ENCODE measurements at regions not wholly inside any gene's neighbourhood (a gene's known extent, or its start where the extent isn't known, plus 50 kb on each side); places are given as distances from the start of the nearest gene placed in this dataset.

DNA sequence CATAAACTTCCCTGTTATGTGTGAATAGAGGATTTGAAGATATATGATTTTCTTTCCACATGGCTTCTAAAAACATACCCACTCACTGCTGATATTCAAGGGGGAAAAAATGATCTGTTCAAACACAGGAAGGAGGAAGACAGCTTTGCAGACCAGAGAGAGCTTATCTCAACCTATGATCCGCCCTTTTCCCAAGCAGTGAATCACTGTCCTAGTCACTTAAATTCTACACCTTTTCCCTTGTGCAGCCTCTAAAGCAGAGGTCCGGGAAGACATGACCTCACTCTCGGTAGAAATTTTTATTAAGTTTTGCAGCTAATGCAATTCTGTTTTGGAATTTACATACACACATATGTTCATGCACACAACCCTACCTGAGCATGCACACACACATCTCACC is 197.2 kb downstream of the DIRAS2 start:
- DNase-seq (ENCODE audit: low read depth, low spot score) = no peak

DNA sequence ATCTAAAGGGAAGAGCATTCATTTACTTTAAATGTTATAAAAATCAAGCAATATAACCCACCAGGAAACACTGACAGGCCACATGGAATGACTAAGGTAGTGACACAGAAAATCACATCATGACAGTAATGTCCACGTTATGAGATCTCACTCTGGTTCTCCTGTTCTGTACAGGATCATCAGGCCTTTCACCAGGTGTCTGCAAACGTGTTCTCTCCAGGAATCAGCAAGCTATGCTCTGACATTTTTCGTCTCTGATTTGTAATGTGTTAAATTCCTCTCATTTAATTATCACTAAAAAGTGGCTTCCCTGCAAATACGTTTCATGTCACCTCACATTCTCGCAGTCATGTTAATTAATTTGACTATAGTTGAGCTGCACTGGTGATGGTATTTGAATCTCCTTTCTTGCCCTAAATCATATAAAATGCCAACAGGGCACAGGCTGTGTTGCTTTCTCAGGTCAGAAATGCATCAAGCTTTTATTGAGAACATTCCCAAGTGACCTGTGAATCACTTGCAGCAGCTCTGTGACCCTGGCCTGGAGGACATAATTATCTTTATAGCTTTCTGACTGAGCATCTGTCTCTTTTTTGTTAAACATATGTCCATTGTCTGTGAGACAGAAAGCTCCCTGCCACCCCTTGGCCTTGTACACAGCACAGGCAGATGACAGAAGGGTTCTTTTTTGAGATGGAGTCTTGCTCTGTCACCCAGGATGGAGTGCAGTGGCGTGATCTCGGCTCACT is 196.2 kb downstream of the DIRAS2 start:
- DNase-seq (ENCODE audit: low read depth, low spot score) = no peak

DNA sequence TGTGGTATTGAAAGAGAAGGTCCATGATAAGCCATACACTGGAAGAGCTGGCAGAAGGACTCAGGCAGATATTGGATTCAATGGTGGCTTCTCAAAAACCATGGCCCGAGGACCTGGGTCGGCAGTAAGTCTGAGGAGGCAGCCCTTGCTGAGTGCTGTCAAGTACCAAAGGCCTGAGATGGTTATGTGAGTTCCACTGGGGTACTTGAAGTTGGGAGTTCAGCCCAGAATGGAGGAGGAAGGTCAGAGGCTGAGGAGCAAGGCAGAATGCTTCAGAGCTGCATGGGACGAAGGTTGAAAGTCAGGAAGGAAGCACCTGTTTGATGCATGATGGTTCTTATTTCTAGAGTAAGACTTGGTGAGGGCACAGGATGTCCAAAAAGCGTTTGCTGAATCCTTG is 194.9 kb downstream of the DIRAS2 start:
- no peak for DNase-seq (ENCODE audit: low read depth, low spot score)

DNA sequence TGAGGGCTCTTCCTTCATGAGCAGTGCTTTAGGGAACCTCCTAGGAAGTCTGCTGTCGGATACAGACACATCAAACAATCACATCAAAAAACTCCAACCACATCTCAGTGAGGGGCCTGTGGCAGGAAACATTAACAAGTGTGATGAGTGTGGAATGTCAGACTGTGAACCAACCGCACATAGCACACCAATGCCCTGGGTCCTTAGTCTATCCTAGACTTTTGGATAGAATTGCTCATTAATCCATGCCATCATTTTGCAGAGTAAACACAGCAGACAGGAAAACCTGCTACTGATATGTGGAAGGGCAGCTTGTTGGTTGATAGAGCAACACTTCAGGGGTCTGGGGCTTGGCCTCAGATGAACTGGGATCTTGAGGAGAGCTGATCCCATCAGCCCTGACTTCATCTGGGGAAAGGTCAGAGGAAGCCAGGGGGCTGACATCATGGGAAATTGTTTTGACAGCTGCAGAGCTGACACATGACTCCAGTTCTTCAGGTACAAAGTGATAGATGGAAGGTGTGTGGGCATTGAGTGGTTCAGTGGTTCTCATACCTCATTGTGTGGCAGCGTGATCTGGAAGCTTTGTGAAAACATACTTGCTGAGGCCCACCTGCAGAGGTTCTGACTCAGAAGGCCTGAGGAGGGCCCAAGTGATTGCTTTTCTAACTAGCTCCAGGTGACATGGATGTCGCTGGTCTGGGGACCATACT is 193.3 kb downstream of the DIRAS2 start:
- no peak for DNase-seq (ENCODE audit: low read depth, low spot score)

DNA sequence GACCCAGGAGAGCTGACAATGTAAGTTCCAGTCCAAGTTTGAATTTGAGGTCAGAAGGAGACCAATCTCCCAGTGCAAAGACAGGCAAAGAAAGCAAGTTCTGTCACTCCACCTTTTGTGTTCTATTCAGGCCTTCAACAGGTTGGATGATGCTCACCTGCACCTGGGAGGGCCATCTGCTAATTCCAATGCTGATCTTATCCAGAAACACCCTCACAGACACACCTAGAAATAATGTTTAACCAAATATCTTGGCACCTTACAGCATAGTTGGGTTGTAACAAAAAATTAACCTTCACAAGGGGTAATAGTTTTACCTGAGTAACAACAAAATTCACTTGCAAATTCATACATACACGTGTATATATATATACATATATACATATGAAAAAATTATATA is 190.8 kb downstream of the DIRAS2 start:
- DNase-seq (ENCODE audit: low read depth, low spot score) = no peak

DNA sequence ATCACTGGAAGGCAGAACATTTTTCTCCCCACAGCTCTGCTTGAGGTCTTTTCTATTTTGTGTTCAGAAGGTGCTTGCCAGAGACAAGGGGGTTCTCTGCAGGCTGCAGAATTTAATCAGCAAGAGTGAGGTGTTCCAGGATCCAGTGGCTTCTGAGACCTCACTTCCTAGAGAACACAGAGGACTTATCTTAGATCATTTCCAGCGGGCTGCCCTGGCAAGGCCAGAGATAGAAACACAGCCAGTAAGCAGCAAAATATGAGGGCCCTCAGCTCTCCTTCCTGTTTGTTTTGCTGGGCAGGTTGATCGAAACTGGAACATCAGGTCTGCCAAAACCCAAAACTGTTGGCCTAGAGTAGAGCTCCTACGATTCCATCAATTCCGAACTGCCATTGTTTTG is 187.3 kb downstream of the DIRAS2 start:
- no peak for DNase-seq (ENCODE audit: low read depth, low spot score)

DNA sequence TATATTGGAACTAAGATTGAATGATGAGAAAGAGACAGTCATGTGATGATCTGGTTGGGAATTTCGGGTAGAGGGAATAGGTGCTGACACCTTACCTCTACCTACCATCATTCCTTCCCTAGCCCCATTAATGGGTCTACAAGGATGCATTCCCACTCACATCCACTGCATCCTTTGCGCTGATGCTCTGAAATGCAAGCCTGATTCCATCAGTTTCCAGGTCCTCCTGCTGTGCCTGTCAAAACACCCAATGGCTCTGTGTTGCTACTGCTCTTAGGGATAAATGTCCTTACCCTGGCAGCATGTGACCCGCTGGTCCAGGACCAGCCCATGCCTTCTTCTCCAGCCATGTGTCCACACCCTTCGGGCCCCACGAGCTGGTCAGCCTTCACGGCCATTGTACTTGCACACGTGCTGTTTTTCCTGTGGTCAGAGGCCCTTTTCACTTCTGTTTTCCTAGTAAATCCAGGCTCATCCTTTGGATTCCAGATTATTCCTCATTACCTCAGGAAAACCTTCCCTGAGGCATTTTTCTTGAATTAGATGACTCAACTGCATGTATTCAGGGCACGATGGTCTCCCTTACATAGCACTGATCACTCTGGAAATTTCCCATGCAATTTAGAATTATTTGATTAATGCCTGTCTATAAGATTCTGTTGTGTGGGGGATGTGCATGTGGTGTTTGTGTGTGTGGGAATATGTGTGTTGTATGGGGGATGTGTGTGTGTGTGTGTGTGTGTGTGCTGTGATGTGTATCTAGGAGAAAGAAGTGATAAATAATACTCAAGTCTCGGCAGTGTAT is 185.0 kb downstream of the DIRAS2 start:
- DNase-seq (ENCODE audit: low read depth, low spot score) = no peak

DNA sequence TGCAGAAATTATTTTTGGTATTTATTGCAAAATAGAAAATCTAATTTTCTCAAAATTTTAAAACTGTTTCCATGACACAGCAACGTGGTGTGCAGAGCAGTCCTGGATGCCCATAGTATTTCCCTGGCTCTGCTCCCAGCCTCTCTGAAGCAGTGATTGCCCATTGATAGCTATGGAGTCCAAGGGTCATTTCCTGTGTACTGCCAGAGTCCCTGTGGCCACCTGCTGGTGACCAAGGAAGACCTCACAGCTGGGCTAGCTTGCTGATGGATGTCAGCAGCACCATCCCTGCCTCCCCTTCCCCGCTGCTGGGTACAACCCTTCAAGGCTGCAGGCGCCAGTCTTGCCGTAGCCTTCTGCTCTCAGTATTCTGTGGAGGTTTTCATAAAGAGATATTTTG is 184.1 kb downstream of the DIRAS2 start:
- DNase-seq (ENCODE audit: low read depth, low spot score) = no peak

DNA sequence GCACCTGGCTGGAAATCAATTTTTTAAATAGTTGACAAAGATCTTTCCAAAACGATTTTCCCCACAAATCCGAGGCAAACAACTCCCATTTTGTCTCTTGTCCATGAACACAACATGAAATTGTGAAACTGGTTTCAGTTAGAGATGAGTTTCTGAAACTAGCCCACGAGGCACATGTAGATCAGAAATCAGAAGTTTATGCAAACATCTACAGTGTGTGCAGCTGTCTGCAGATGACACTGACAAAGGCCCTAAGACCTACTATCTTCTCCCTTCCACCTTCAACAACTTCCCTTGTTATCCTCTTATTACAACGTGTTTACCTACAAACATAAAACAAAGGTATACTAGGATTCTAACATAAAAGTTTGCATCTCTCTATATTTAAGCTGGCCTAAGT is 183.3 kb downstream of the DIRAS2 start:
- no peak for DNase-seq (ENCODE audit: low read depth, low spot score)

DNA sequence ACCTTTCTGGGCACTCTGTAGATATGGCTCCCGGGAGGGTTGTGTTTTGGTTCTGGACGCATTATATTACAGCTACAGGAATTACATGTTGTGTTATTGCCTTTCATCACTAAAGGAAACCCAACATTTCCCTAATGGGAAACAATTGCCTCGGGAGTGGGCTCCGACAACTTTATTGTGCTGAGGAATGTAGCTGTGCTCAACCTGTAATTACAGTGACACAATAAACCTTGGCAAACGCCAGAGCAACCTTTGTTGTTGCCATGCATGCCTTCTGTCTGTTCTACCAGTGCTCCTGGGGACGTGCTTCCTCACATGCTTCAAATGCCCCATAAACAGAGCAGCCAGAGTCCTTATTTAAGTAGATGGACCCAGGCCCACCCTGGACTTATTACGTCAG is 182.4 kb downstream of the DIRAS2 start:
- DNase-seq (ENCODE audit: low read depth, low spot score) = no peak

DNA sequence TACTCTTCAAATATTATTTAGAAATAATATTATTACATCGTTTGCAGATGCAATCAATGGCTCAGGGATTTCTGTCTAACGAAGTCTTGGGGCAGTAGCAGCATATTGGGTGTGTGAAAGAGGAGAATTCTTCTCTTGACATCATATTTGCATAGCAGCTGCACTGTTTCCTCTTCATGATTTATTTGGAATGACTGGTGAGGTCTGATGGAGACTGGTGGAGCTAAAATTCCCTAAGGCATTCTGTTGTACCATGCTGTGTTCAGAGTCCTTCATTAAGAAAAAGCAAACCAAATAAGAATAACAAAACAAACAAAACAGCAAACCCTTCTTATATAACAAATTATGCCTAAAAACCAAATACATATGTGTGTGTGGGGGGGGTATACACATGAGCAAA is 177.6 kb downstream of the DIRAS2 start:
- no peak for DNase-seq (ENCODE audit: low read depth, low spot score)

DNA sequence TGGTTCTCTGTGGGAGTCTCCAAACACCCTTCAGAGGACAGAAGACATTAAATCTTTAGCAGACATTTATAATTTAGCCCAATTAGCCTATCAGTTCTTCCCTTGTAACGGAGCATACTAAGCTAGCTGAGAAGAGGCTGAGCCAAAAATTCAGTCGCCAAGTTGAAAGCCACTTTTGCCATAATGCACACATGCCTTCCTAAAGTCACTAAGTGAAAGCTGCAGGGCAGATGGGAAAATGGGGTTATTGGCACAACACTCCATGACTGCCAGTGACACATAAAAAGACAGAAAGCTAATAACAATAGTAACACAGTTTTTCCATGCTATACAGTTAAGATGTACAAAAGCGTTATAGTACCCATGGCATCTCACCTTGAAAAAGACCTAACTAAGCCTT is 176.2 kb downstream of the DIRAS2 start:
- DNase-seq (ENCODE audit: low read depth, low spot score) = no peak

DNA sequence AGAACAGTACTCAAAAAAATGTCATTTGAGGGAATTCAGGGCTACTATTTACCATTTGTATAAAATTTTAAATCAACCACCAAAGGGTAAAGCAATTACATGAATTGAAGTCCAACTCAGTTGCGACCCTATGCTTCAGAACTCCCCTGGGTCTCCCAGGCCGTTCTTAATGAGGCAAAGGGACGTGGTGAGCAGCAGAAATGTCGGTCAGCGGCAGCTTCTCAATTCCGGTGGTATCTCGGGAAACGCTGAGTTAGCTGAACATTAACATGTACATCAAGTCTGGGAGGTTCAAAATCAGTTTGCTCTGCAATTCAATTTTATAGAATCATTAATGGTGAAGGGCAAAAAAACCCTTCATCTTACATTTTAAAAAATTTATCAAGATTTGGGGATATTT is 173.2 kb downstream of the DIRAS2 start:
- no peak for DNase-seq (ENCODE audit: low read depth, low spot score)

DNA sequence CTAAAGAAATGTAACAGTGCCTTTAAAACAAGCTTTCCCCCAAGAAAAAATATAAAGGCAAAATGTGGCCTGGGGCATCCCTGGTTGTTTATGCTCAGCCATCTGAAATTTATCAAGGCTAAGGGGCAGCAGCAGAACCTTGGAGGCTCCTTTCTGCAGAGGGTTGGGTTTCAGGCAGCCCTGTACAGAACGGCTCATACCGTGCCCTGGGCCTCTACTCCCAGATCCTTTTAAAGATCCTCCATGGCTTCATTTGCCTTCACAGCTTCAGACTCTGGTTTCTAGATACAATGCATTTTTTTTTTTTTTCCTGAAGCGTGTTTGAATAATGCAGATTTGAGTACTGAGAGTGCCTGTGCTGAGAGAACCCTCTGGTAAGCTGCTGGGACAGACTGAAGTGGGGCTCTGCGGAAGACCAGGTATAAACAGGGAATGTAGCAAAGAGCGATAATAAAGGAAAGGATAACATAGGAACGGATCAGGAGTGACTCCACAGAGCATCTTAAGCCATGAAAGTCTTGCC is 172.7 kb downstream of the DIRAS2 start:
- no peak for DNase-seq (ENCODE audit: low read depth, low spot score)

DNA sequence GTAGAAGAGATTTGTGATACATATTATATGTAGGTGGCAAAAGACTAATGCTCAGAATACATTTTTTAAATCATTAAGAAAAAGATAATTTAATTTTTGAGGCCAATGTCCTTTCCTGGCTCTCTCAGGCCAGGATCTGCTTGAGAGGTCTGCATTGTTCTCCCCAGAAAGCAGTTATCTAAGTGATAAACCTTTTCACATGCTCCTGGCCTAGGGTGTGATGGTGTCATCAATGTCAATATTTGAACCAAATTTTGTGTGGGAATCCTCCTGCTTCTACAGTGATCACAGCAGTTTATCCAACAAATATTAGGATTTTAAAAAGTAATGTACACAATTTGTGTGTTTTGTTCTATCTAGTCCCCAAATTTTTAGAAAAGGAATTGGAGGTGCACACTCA is 166.6 kb downstream of the DIRAS2 start:
- no peak for DNase-seq (ENCODE audit: low read depth, low spot score)

DNA sequence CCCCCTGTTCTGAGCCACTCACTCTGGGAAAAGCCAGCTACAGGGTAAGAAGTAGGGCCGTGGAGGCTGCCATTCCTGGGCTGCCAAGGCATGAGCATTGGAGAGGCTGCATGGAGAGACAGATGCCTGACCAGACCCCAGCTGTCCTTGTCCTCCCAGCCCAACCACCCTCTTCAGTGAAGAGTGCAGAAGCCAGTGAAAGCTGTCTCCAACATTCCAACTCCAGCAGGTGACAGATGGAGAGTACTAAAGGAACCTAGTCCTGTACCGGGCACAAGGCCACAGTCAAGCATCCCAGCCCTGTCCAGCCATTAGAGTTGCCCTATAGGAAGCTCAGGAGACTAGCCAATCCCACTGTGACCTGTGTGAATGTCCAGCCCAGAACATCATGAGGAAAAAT is 165.1 kb downstream of the DIRAS2 start:
- no peak for DNase-seq (ENCODE audit: low read depth, low spot score)

DNA sequence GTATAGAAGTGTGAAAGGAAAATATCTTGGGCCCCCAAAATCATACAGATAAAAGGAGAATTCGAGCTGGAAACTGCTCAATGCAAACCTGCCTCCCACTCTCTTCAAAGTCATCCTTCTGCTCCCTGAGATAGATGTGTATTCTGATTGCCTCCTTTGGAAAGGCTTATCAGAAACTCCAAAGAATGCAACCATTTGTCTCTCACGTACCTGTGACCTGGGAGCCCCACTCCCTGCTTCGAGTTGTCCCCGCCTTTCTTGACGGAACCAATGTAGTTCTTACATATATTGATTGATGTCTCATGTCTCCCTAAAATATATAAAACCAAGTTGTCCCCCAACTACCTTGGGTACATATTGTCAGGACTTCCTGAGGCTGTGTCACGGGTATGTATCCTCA is 163.8 kb downstream of the DIRAS2 start:
- no peak for DNase-seq (ENCODE audit: low read depth, low spot score)

DNA sequence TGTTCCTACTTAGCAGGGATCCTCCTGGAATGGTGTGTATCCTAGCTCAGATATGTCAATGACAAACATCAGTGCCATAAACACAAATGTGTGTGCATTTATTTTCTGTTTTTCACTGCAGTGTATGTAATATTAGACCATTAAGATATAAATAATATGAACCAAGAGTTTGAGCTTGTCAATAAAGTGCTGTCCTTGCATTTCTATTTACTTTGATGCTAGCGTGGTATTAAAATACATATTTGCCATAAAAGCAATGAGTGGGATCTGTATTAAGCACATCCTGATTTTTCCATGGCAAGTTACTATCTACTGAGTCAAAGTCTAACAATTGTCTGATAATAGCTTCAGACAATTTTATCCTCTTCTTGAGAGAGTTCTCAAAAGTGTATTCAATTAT is 157.6 kb downstream of the DIRAS2 start:
- no peak for DNase-seq (ENCODE audit: low read depth, low spot score)

DNA sequence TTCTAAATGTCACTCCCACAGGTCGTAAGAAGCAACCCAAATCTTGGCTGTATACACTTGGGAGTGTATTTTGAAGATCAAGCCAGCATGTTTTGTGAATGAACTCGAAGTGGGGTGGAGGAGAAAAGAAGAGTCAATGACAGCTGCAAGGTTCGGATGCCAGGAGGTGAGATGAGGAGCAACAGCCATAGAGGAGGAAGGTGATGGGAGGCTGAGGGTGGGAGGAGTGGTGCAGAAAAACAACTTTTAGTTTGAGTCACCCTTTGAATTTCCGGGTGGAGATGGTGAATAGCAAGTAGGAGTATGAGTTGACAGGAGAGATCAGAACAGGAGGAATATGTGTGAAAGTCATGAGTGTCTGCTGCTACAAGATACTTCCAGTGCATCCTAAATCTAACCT is 153.6 kb downstream of the DIRAS2 start:
- no peak for DNase-seq (ENCODE audit: low read depth, low spot score)

DNA sequence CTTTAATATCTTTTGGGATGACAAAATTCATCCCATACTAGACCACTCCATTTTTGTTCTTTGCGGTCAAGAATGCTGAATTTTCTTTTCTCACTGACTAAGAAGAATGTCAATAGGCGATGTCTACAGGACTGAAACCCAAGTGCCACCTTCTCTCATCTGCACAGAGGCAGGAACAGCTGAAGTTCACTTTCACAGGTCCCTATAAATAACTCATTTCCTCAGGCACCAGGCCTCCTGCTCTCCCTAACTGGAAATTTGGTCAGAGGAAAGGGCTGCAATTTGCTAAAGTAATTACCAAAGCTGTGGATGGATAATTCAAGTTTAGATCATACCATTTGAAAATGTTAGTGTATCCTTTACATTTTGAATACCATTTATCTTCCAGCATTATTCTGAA is 142.9 kb downstream of the DIRAS2 start:
- no peak for DNase-seq (ENCODE audit: low read depth, low spot score)

DNA sequence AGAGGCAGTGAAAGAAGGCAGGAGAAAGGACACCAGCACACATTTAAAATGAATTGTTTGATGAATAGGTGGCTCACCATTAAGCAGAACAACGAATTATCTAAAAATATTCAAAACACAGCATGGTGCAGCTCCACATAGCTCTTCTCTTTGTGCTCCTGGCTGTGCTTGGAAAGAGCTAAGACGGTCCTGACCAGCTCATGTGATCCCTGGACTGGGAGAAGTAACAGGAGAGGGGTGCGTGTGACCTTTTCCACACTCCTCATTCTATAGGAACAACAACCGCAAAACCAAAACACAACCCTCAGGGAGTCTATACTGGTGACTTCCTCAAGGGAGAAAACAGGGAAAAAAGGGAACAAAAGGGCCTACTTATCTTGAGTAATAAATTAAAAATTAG is 140.5 kb downstream of the DIRAS2 start:
- no peak for DNase-seq (ENCODE audit: low read depth, low spot score)

DNA sequence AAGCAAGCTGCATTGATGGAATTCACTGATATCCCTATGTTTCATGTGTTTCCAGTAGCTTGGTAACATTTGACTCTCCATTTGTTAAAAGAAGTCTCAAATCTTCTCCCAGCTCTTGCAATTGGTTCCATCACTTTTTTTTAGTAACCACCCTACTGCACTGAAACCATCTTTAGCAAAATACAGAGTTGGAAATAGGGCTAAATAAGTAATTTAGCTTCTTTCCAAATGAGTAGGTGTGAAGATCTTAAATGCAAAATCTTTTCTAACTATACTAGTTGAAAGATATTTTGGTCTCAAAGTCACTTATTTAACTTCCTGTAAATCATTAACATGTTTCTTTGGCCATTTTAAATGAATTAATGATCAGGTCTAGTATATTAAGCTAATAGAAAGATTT is 138.1 kb downstream of the DIRAS2 start:
- no peak for DNase-seq (ENCODE audit: low read depth, low spot score)
